ENCODE measurements at regions not wholly inside any gene's neighbourhood (a gene's known extent, or its start where the extent isn't known, plus 50 kb on each side); places are given as distances from the start of the nearest gene placed in this dataset.

- no peaks in the 10 kb centered on the region for H3K36me3 ChIP-seq (replicated peaks in 1 of 2; ENCODE audit: control insufficient read depth in 1 of 2, insufficient read depth in 2 of 2, low read length in 2 of 2)
- Mint-ChIP-seq H3K9me3 (peaks cover 3 to 14% (median 8%) of the 10 kb centered on the region in 7 donors), H3K27ac (no peak overlapping the region), H3K4me1 (peaks cover 3% of the 10 kb centered on the region), H3K4me3 (no peak overlapping the region), H3K27me3 (ENCODE audit: low read depth in 3 of 3) (peaks cover 20 to 38% (median 29%) of the 10 kb centered on the region in 3 donors), H3K36me3 (no peaks in the 10 kb centered on the region)
- H3K79me2 ChIP-seq (ENCODE audit: insufficient read depth, low read length): no peaks in the 10 kb centered on the region
- peaks cover 0 to 8% of the 10 kb centered on the region in 2 donors for H3K27me3 ChIP-seq (ENCODE audit: control insufficient read depth in 2 of 2, insufficient read depth in 2 of 2, low read length in 2 of 2)
- DNase-seq: no peak
- no peaks in the 10 kb centered on the region for H3K4me1 ChIP-seq (ENCODE audit: control insufficient read depth in 1 of 2, insufficient read depth in 2 of 2, low read length in 2 of 2)
- H3K4me2 ChIP-seq (replicated peaks; ENCODE audit: extremely low read depth, low read length, poor library complexity, severe bottlenecking): no peak overlapping the region
- peaks cover 0 to 9% of the 10 kb centered on the region in 2 donors for H3K9me3 ChIP-seq (replicated peaks in 1 of 2; ENCODE audit: control insufficient read depth in 1 of 2, insufficient read depth in 1 of 2, low read length in 2 of 2)
- TF ChIP-seq, protein P1, sequence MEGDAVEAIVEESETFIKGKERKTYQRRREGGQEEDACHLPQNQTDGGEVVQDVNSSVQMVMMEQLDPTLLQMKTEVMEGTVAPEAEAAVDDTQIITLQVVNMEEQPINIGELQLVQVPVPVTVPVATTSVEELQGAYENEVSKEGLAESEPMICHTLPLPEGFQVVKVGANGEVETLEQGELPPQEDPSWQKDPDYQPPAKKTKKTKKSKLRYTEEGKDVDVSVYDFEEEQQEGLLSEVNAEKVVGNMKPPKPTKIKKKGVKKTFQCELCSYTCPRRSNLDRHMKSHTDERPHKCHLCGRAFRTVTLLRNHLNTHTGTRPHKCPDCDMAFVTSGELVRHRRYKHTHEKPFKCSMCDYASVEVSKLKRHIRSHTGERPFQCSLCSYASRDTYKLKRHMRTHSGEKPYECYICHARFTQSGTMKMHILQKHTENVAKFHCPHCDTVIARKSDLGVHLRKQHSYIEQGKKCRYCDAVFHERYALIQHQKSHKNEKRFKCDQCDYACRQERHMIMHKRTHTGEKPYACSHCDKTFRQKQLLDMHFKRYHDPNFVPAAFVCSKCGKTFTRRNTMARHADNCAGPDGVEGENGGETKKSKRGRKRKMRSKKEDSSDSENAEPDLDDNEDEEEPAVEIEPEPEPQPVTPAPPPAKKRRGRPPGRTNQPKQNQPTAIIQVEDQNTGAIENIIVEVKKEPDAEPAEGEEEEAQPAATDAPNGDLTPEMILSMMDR (IDR thresholded peaks at IDR 0.05): no peak
- no peaks in the 10 kb centered on the region for H4K20me1 ChIP-seq (ENCODE audit: insufficient read depth, low read length)
- no peak overlapping the region for H3K4me3 ChIP-seq (replicated peaks in 1 of 3; ENCODE audit: low read depth in 2 of 3, low read length in 3 of 3)
- 100% methylated on average over 2 of the region's 10 CpGs for WGBS (ENCODE audit: insufficient coverage)
- no peak overlapping the region for H3K9ac ChIP-seq (ENCODE audit: insufficient read depth, low read length, poor library complexity, severe bottlenecking)
- intact Hi-C loops (cut with micrococcal nuclease): no loop called here
- H2AFZ ChIP-seq (ENCODE audit: insufficient read depth, low read depth, low read length, poor library complexity, severe bottlenecking): no peak overlapping the region
- no peak overlapping the region for H3K27ac ChIP-seq (ENCODE audit: low read depth in 1 of 2, low read length in 2 of 2)
Measured at GRCh38 chr16:86030116-86030515, 131.2 kb downstream of the IRF8 start.

GRCh38 chr16:86031141-86031678, 132.2 kb downstream of the IRF8 start:
- peaks cover 22 to 36% (median 27%) of the 10 kb centered on the region in 3 donors for H3K27me3 Mint-ChIP-seq (ENCODE audit: low read depth in 3 of 3)
- Histone ChIP-seq H3K27ac (ENCODE audit: low read depth in 1 of 2, low read length in 2 of 2) (no peak overlapping the region), H3K9ac (ENCODE audit: insufficient read depth, low read length, poor library complexity, severe bottlenecking) (no peak overlapping the region), H3K4me2 (replicated peaks; ENCODE audit: extremely low read depth, low read length, poor library complexity, severe bottlenecking) (no peak overlapping the region), H3K27me3 (ENCODE audit: control insufficient read depth in 2 of 2, insufficient read depth in 2 of 2, low read length in 2 of 2) (peaks cover 0 to 8% of the 10 kb centered on the region in 2 donors), H3K4me3 (replicated peaks in 1 of 3; ENCODE audit: low read depth in 2 of 3, low read length in 3 of 3) (no peak overlapping the region), H3K36me3 (replicated peaks in 1 of 2; ENCODE audit: control insufficient read depth in 1 of 2, insufficient read depth in 2 of 2, low read length in 2 of 2) (no peaks in the 10 kb centered on the region), H4K20me1 (ENCODE audit: insufficient read depth, low read length) (no peaks in the 10 kb centered on the region), H3K4me1 (ENCODE audit: control insufficient read depth in 1 of 2, insufficient read depth in 2 of 2, low read length in 2 of 2) (no peaks in the 10 kb centered on the region), H3K9me3 (replicated peaks in 1 of 2; ENCODE audit: control insufficient read depth in 1 of 2, insufficient read depth in 1 of 2, low read length in 2 of 2) (peaks cover 0 to 6% of the 10 kb centered on the region in 2 donors), H2AFZ (ENCODE audit: insufficient read depth, low read depth, low read length, poor library complexity, severe bottlenecking) (no peak overlapping the region), H3K79me2 (ENCODE audit: insufficient read depth, low read length) (no peaks in the 10 kb centered on the region)
- peaks cover 2 to 10% (median 7%) of the 10 kb centered on the region in 7 donors for H3K9me3 Mint-ChIP-seq
- intact Hi-C loops (cut with micrococcal nuclease): no loop called here
- peaks cover 3% of the 10 kb centered on the region for H3K4me1 Mint-ChIP-seq
- H3K4me3 Mint-ChIP-seq: no peak overlapping the region
- no peaks in the 10 kb centered on the region for H3K36me3 Mint-ChIP-seq
- no peak for DNase-seq
- no peak overlapping the region for H3K27ac Mint-ChIP-seq
- TF ChIP-seq, protein P1 (IDR thresholded peaks at IDR 0.05): no peak
- 100% methylated on average over 1 of the region's 5 CpGs for WGBS (ENCODE audit: insufficient coverage)
